ENCODE measurements at regions not wholly inside any gene's neighbourhood (a gene's known extent, or its start where the extent isn't known, plus 50 kb on each side); places are given as distances from the start of the nearest gene placed in this dataset.

DNA sequence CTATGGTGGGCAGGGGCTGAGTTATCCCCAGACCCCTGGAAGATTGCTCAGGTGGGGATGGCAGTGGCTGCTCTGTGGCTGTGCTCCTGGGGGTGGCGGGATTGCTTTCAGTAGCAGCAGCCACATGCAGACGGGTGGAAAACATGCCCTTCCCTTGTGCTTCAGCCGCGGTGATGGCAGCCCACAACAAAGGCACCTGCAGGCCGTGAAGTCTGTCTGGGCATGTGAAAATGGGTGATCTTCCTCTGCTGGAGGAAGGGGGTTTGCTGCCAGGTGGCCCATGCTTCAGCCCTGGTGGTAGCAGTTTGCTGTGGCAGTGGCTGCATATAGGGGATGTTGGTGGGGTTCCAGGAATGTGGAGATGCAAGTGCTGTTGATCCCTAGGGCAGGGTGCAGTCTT is 326.2 kb upstream of the RGS6 start:
- DNase-seq, result no peak
- H3K4me1 ChIP-seq, result peaks cover 4% of the 10 kb centered on the region
- no peak overlapping the region for H3K27ac ChIP-seq
- no peaks in the 10 kb centered on the region for H3K36me3 ChIP-seq
- no peak for TF ChIP-seq CTCF (IDR thresholded peaks at IDR 0.05)
- ATAC-seq, result no peak
- H3K27me3 ChIP-seq (ENCODE audit: low read depth), result no peaks in the 10 kb centered on the region
- H3K9me3 ChIP-seq, result peaks cover under 1% of the 10 kb centered on the region
- intact Hi-C loops (cut with DNase I), result no loop called here
- H3K4me3 ChIP-seq, result no peak overlapping the region

DNA sequence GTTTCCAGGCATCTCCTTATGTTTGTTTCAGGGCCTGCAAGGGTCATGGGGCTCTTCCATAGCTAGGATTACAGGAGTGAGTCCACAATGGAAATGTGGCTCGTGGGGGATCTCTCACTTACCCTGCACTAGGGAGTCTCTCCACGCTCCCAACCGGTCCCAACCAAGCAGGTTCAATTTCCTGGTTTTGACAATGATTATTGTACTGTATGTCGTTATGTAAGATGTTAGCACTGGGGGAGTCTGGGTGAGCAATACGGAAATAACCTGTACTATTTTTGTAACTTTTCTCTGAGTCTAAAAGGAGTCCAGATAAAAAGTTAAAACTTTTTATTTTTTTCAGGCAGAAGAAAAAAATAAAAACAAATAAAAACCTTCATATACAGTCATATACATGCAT is 325.7 kb upstream of the RGS6 start:
- Histone ChIP-seq H3K9me3 (no peaks in the 10 kb centered on the region), H3K4me1 (peaks cover 4% of the 10 kb centered on the region), H3K36me3 (no peaks in the 10 kb centered on the region), H3K27me3 (ENCODE audit: low read depth) (no peaks in the 10 kb centered on the region), H3K4me3 (no peak overlapping the region), H3K27ac (no peak overlapping the region)
- intact Hi-C loops (cut with DNase I), result no loop called here
- no peak for TF ChIP-seq CTCF (IDR thresholded peaks at IDR 0.05)
- ATAC-seq, result no peak
- DNase-seq, result no peak

- H3K36me3 ChIP-seq, result no peaks in the 10 kb centered on the region
- H3K27me3 ChIP-seq (ENCODE audit: low read depth), result no peaks in the 10 kb centered on the region
- H3K27ac ChIP-seq, result no peak overlapping the region
- H3K4me3 ChIP-seq, result no peak overlapping the region
- no peak for ATAC-seq
- no peak for TF ChIP-seq CTCF (IDR thresholded peaks at IDR 0.05)
- peaks cover 4% of the 10 kb centered on the region for H3K4me1 ChIP-seq
- intact Hi-C loops (cut with DNase I), result no loop called here
- DNase-seq, result no peak
- no peaks in the 10 kb centered on the region for H3K9me3 ChIP-seq
Observed at GRCh38 chr14:71607056-71607455, 325.2 kb upstream of the RGS6 start.

GRCh38 chr14:71610149-71610548 is 322.1 kb upstream of the RGS6 start:
- Histone ChIP-seq H3K4me3 (no peak overlapping the region), H3K9me3 (no peaks in the 10 kb centered on the region), H3K27me3 (ENCODE audit: low read depth) (no peaks in the 10 kb centered on the region), H3K4me1 (peaks cover 4% of the 10 kb centered on the region), H3K27ac (no peak overlapping the region), H3K36me3 (no peaks in the 10 kb centered on the region)
- ATAC-seq (no peak), DNase-seq (no peak)
- TF ChIP-seq CTCF (IDR thresholded peaks at IDR 0.05), result no peak
- intact Hi-C loops (cut with DNase I), result no loop called here

GRCh38 chr14:71610797-71611196 is 321.4 kb upstream of the RGS6 start:
- intact Hi-C loops (cut with DNase I), result no loop called here
- H3K27me3 ChIP-seq (ENCODE audit: low read depth), result no peaks in the 10 kb centered on the region
- H3K9me3 ChIP-seq, result no peaks in the 10 kb centered on the region
- no peak for DNase-seq
- H3K36me3 ChIP-seq, result no peaks in the 10 kb centered on the region
- H3K4me1 ChIP-seq, result peaks cover 4% of the 10 kb centered on the region
- no peak for ATAC-seq
- no peak overlapping the region for H3K4me3 ChIP-seq
- TF ChIP-seq CTCF (IDR thresholded peaks at IDR 0.05), result no peak
- H3K27ac ChIP-seq, result no peak overlapping the region

GRCh38 chr14:71613168-71613567 is 319.1 kb upstream of the RGS6 start:
- no peak overlapping the region for H3K4me3 ChIP-seq
- ATAC-seq (no peak), DNase-seq (no peak)
- TF ChIP-seq CTCF (IDR thresholded peaks at IDR 0.05), result no peak
- H3K27me3 ChIP-seq (ENCODE audit: low read depth), result no peaks in the 10 kb centered on the region
- no peaks in the 10 kb centered on the region for H3K36me3 ChIP-seq
- no peak overlapping the region for H3K27ac ChIP-seq
- intact Hi-C loops (cut with DNase I), result no loop called here
- H3K9me3 ChIP-seq, result no peaks in the 10 kb centered on the region
- H3K4me1 ChIP-seq, result peaks cover 4% of the 10 kb centered on the region
